Heart left ventricle (tissue), 16 donors: ENCODE measurements at regions not wholly inside any gene's neighbourhood (a gene's known extent, or its start where the extent isn't known, plus 50 kb on each side); places are given as distances from the start of the nearest gene placed in this dataset.

Experiments used
- ATAC-seq, 4 donors: fragments of 200-7000 bp; cut with Tn5 transposase; one replicate each; pipeline ENCODE4 v1.9.1; 2020 to 2022; ENCODE audit warnings: moderate library complexity in 4 of 4, mild to moderate bottlenecking in 3 of 4, moderate number of reproducible peaks in 1 of 4
- DNase-seq, 5 donors: peaks; one replicate each; pipeline ENCODE4 v3.0.0-alpha.2; 2020
- H3K27ac ChIP-seq, 12 donors: fragments of 200-600 bp; sonication (generic) in 4 of 12; one replicate each; pipeline versions ENCODE4 v1.5.0 to v1.8.0; 2016 to 2022; ENCODE audit warnings: mild to moderate bottlenecking in 2 of 12
- H3K27me3 ChIP-seq, 9 donors: fragments of 200-600 bp; sonication (generic) in 2 of 9; one replicate each; pipeline versions ENCODE4 v1.5.1 to v1.8.0; 2016 to 2022; ENCODE audit warnings: mild to moderate bottlenecking in 3 of 9
- H3K36me3 ChIP-seq, 9 donors: fragments of 200-600 bp; sonication (generic) in 2 of 9; one replicate each; pipeline versions ENCODE4 v1.5.0 to v1.8.0; 2018 to 2022; ENCODE audit warnings: mild to moderate bottlenecking in 2 of 9
- H3K4me1 ChIP-seq, 12 donors: fragments of 200-600 bp; sonication (generic) in 4 of 12; one replicate each; pipeline versions ENCODE4 v1.5.0 to v1.8.0; 2016 to 2022; ENCODE audit warnings: mild to moderate bottlenecking in 3 of 12
- H3K4me3 ChIP-seq, 12 donors: fragments of 200-600 bp; sonication (generic) in 4 of 12; one replicate each; pipeline versions ENCODE4 v1.5.0 to v1.8.0; 2017 to 2022; ENCODE audit warnings: mild to moderate bottlenecking in 9 of 12, moderate library complexity in 4 of 12
- H3K9me3 ChIP-seq, 12 donors: fragments of 200-600 bp; sonication (generic) in 4 of 12; one replicate each; pipeline versions ENCODE4 v1.5.0 to v1.8.0; 2016 to 2022; ENCODE audit warnings: mild to moderate bottlenecking in 1 of 12
- POLR2A ChIP-seq, 2 donors: fragments of 450-650 bp; IDR thresholded peaks; one replicate each; pipeline ENCODE4 v1.6.1; 2017; ENCODE audit warnings: antibody characterized with exemption in 2 of 2, mild to moderate bottlenecking in 2 of 2, moderate library complexity in 2 of 2
- WGBS, 4 donors: extraction: QIAGEN DNeasy Blood & Tissue Kit in 2 of 4; methylation state at CpG; one replicate each; pipeline versions ENCODE4 v1.1.5 to v1.1.7; 2013 to 2018; 5-methylcytosine and 5-hydroxymethylcytosine counted together
- intact Hi-C, 10 donors: fragments of 100-400 bp; cut with DNase I; formaldehyde crosslinking; loops; one replicate each; pipeline versions ENCODE4 v1.11.1 to v1.14.2; 2022
- TF ChIP-seq, protein P1 (sequence below), 12 donors: fragments of 200-600 bp; sonication (generic) in 4 of 12; IDR thresholded peaks; one replicate each; pipeline versions ENCODE4 v1.5.0 to v1.8.0; 2018 to 2022; ENCODE audit warnings: antibody characterized with exemption in 12 of 12, mild to moderate bottlenecking in 5 of 12
- donor health status: ischemic (EF 13 %, LVEDD 7.1; RV severe dilation, severe dysfunction).
- donor health status: healthy with polysubstance abuse.
- donor health status: DM: no; HTN: yes; CAD: no.
- donor health status: DM: no; HTN: no; CAD: no.
- donor health status: ischemic (EF 25% LVEDD 6.9; RV normal size, moderate dysfunction).
- donor health status: ischemic (EF 25% LVEDD 5.7; RV mildly dilated, moderate dysfunction).
- donor health status: healthy.
- donor health status: DM: yes; HTN: yes; CAD: no.
- donor health status: ischemic (EF 35%, LVEDD 5.7; RV mildly dilated, moderate dysfunction).
- donor health status: nonischemic (EF 11% LVEDD 7.7; RV severe dilation, severe dysfunction).
- donor health status: DM: yes; HTN: yes; CAD: no.
- donor health status: PGD.
- donor health status: ischemic (EF 29% LVEDD 5.4; RV normal size, mild dysfunction).
- donor health status: nonischemic (EF 23%, LVEDD 6.1; RV moderate dilation, normal function).

DNA sequence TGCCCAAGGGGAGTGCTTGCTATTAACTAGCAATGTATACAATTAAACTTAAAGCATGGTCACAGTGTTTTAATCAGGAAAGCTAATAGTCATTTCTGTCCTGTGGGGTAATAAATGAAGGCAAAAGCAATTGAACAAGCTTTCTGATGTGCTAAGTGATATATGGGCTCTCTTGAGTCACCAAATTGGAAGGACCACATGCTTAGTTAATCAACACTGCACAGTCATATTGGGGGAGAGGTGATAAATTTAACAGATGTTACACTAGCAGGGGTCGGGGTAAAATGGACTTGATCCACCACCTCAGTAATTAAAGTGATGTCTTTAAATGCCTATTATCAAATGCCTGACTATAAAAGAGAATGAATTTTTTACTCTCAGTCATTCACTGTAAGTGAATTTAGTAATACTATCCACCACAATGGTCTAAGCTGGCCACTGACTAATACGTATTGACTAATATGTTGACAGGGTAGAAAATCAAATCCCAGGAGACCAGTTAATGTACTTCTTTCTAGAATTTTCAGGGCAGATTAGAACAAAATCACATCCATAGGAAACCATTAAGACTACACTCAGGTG is 736.3 kb downstream of the RPS29 start:
- Histone ChIP-seq H3K4me3 (no peak overlapping the region), H3K27ac (no peak overlapping the region), H3K4me1 (no peaks in the 10 kb centered on the region), H3K36me3 (no peaks in the 10 kb centered on the region), H3K27me3 (no peaks in the 10 kb centered on the region), H3K9me3 (no peaks in the 10 kb centered on the region)
- ATAC-seq = no peak
- intact Hi-C loops = no loop called here
- TF ChIP-seq, protein P1, sequence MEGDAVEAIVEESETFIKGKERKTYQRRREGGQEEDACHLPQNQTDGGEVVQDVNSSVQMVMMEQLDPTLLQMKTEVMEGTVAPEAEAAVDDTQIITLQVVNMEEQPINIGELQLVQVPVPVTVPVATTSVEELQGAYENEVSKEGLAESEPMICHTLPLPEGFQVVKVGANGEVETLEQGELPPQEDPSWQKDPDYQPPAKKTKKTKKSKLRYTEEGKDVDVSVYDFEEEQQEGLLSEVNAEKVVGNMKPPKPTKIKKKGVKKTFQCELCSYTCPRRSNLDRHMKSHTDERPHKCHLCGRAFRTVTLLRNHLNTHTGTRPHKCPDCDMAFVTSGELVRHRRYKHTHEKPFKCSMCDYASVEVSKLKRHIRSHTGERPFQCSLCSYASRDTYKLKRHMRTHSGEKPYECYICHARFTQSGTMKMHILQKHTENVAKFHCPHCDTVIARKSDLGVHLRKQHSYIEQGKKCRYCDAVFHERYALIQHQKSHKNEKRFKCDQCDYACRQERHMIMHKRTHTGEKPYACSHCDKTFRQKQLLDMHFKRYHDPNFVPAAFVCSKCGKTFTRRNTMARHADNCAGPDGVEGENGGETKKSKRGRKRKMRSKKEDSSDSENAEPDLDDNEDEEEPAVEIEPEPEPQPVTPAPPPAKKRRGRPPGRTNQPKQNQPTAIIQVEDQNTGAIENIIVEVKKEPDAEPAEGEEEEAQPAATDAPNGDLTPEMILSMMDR (IDR thresholded peaks at IDR 0.05) = no peak
- TF ChIP-seq POLR2A (IDR thresholded peaks at IDR 0.05) = no peak
- no peak for DNase-seq
- WGBS, 4 donors = 26 to 53% (median 30%) methylated on average over 2 of the region's 2 CpGs

DNA sequence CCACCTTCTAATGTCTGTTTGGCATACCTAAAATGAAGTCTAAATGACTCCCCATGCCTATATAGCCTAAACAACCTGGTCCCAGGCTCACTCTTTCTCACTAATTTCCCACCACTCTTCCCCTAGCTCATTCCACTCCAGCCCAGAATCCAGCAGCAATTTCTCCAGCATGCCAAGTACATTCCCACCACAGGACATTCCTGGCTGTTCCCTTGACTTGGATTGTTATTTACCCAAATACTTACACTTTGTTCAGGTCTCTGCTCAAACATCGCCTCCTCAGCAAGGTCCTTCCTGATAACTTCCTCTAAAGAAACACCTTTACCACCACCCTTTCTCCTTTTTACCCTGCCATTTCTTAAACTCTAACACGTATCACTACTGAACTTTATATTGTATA is 743.4 kb downstream of the RPS29 start:
- no peak overlapping the region for H3K4me3 ChIP-seq
- H3K36me3 ChIP-seq = no peaks in the 10 kb centered on the region
- H3K9me3 ChIP-seq = no peaks in the 10 kb centered on the region
- intact Hi-C loops = no loop called here
- no peak for DNase-seq
- no peak for TF ChIP-seq POLR2A (IDR thresholded peaks at IDR 0.05)
- TF ChIP-seq, protein P1 (IDR thresholded peaks at IDR 0.05) = no peak
- no peak for ATAC-seq
- no peaks in the 10 kb centered on the region for H3K4me1 ChIP-seq
- whole genome bisulfite sequencing, 4 donors = 78 to 89% (median 84%) methylated on average over 2 of the region's 2 CpGs
- no peak overlapping the region for H3K27ac ChIP-seq
- H3K27me3 ChIP-seq = no peaks in the 10 kb centered on the region

DNA sequence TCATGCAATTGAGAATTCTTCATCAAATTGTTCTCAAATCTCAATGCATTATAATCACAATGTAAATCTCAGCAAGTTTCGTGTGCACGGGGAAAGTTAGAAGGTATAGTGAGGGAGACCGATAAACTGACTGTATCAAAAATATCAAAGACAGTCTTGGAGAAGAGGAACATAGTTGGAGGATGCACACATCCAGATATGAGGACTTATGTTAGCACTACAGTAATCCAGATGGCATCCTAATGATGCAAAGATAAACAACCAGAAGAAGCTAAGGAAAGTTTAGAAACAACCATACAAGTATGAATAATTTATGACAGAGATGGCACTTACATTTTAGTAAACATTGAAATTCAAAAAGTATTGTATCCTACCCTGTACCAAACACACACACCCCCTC is 760.1 kb downstream of the RPS29 start:
- Histone ChIP-seq H3K4me1 (no peaks in the 10 kb centered on the region), H3K27ac (no peak overlapping the region), H3K27me3 (no peaks in the 10 kb centered on the region), H3K36me3 (no peaks in the 10 kb centered on the region), H3K9me3 (no peaks in the 10 kb centered on the region), H3K4me3 (no peak overlapping the region)
- ATAC-seq (no peak), DNase-seq (no peak)
- 91 to 97% (median 95%) methylated on average over 3 of the region's 3 CpGs for WGBS, 4 donors
- TF ChIP-seq, protein P1 (IDR thresholded peaks at IDR 0.05) = no peak
- TF ChIP-seq POLR2A (IDR thresholded peaks at IDR 0.05) = no peak
- intact Hi-C loops = no loop called here

DNA sequence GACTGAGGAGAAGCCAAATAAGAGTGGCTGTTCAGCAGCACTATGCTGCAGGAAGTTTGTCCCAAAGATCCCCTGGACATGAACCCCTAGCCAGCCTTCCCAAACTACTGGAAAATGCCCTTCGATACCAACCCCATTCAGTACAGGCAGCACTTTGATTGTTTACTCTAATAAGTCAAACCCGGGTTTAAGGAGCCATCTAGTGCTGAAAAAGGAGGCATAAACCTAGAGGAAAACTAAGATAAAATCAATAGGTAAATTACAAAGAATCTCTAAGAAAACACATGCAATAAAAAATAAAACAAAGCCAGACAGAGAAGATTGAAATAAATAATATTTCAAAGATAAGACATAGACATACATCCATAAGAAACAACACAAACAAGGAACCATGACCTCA is 771.6 kb downstream of the RPS29 start:
- no peak for DNase-seq
- Histone ChIP-seq H3K27me3 (no peaks in the 10 kb centered on the region), H3K9me3 (no peaks in the 10 kb centered on the region), H3K27ac (no peak overlapping the region), H3K4me1 (no peaks in the 10 kb centered on the region), H3K36me3 (no peaks in the 10 kb centered on the region), H3K4me3 (no peak overlapping the region)
- WGBS, 4 donors = 71 to 96% (median 80%) methylated on average over 2 of the region's 2 CpGs
- intact Hi-C loops = loop anchor here in 1 of 10 donors (10.0 kb wide), 1 partner anchor 900 kb away; no protein-coding TSS in a partner anchor
- no peak for TF ChIP-seq POLR2A (IDR thresholded peaks at IDR 0.05)
- TF ChIP-seq, protein P1 (IDR thresholded peaks at IDR 0.05) = peak in 4 of 12 donors; percentile 7 to 14 (median 10)
- no peak for ATAC-seq
